HG03108 (cell line): ENCODE measurements at regions not wholly inside any gene's neighbourhood (a gene's known extent, or its start where the extent isn't known, plus 50 kb on each side); places are given as distances from the start of the nearest gene placed in this dataset.

Experiments used
- ATAC-seq: cut with Tn5 transposase; IDR thresholded peaks from one replicate; pipeline ENCODE4 v1.9.1; 2021; ENCODE audit warnings: moderate library complexity; ENCODE audit not compliant: unreplicated experiment

DNA sequence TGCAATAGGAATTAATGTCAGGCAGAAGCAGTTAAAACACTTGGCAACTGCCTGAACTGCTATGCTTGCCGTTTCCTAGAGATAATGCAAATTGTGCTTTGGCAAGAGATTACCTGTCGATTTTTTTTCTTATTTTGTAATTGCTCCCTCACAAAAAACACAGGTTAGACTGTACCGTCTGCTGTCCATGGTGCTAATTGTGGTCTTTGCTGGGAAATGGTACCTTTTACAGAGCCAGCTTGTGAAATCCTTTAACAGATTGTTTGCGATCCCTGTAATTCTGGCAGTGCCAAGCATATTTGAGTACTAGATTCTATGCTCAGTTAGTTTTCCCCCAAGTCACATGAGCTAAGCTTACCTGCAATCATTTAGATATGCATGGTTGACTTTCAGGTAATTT, 2125.8 kb upstream of the WWC1 start:
- no peak for ATAC-seq

DNA sequence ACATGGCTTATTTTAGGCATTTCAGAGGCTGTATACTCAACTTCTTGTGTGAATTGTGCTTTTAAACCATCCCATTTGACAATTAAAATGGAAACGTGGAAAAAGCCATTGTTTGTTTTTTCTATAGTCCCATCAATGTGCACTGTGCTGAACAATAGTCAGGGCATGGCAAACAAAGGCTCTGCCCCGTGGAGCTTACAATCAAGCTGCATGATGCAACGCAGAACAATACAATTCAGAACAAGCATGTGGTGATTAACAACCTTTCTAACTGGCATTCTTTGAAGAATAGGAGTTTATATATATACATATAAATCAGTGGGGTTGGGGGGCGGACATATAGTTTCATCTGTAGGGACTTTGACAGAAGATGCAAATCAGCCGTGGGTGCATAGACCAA, 2125.4 kb upstream of the WWC1 start:
- ATAC-seq: no peak

DNA sequence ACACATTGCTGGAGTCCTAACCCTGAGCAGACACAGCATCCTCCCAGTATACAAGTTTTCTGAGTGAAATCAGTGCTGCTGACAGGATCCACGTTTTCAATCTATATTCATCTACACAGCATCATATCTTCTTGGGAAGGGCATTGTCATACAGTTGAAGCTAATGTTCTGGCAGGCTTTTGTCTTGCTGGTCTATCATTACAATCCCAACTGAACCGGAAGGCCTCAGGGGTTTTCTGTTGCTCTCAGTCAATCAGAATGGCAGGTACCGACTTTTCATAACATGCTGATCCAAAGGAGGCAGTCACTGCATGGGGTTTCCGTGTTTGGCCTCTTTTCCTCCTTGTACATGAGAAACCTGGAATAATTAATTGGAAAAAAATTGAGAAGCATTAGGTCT, 2118.8 kb upstream of the WWC1 start:
- ATAC-seq: no peak

DNA sequence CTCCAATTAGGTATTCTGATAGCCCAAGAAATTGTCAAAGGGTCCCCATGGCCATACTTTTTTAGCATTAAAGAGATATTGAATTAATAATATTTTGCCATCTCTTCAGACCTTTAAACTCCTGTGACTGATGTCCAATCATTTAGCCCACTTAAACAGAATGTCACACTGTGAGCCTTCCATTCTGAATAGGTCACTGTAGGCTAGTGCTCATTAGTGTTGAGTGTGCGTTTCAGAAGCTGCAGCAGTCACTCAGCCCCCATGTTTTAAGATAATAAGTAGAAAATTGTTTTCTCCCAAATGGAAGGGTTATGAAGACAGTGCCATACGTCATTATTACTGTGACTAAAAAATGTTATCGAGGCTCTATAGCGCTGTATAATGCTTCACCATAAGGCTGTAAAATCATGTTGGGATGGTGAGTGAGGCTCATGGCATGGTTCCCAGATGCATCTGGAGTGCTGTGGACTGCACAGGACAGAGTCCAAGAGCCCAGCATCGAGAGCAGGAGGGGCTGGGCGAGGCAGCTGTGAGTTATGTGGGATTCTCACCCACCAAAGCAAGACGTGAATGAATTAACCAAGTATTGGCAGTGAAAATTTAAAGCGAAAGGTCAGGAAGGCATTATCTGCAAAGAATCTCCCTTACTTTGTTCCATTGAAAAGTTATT, 2112.9 kb upstream of the WWC1 start:
- no peak for ATAC-seq

- no peak for ATAC-seq
Observed at GRCh38 chr5:166185185-166185584, 2106.3 kb upstream of the WWC1 start.

DNA sequence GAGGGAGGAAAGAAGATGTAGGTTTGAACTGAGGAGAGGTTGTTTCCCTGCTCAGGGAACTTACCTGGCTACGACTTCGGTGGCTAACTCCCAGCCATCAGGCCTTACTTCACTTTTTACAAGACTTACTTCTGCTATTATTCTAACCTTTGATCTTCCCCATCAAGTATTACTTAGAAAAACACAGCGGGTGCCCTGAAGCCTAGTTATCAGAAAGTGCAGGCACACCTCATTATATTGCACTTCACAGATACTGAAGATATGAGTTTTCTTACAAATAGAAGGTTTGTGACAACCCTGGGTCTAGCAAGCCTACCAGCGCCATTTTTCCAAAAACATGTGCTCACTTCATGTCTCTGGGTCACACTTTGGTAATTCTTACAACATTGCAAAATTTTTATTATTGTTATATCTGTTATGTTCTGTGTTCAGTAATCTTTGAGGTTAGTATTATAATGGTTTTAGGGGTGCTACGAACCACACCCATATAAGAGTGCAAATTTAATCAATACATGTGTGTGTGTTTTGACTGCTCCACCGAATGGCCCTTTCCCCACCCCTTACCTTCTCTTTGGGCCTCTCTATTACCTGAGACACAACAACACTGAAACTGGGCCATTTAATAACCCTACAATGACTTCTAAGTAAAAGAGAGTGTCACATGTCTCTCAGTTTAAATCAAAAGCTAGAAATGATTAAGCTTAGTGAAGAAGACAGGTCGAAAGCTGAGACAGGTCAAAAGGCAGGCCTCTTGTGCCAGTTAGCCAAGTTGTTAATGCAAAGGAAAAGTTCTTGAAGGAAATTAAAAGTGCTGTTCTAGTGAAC, 2102.7 kb upstream of the WWC1 start:
- ATAC-seq: no peak

- no peak for ATAC-seq
Observed at GRCh38 chr5:166192696-166193095, 2098.7 kb upstream of the WWC1 start.

DNA sequence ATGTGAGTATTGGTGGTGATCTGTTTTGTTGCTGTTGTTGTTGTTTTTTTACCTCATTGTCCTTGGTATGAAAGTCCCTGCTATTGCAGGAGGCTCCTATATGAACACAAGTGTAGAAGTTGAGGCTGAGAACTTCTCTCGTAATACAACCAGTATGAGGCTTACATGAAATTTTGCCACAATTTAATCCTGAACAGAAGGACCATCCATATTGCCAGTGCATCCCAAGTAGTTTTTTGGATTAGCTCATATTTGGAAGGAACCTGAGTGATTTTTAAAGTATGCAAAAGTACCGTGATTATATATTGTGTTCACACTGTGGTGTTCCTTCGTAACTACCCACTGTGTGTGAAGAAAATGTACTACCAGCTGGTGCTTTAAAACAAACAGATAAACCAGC, 2095.5 kb upstream of the WWC1 start:
- no peak for ATAC-seq

GRCh38 chr5:166200532-166200931, 2090.9 kb upstream of the WWC1 start:
- ATAC-seq: no peak

- no peak for ATAC-seq
Observed at GRCh38 chr5:166211640-166212039, 2079.8 kb upstream of the WWC1 start.

- ATAC-seq: no peak
Observed at GRCh38 chr5:166236327-166236726, 2055.1 kb upstream of the WWC1 start.

GRCh38 chr5:166240705-166241104, 2050.7 kb upstream of the WWC1 start:
- ATAC-seq: no peak

- no peak for ATAC-seq
Observed at GRCh38 chr5:166245556-166245955, 2045.9 kb upstream of the WWC1 start.

DNA sequence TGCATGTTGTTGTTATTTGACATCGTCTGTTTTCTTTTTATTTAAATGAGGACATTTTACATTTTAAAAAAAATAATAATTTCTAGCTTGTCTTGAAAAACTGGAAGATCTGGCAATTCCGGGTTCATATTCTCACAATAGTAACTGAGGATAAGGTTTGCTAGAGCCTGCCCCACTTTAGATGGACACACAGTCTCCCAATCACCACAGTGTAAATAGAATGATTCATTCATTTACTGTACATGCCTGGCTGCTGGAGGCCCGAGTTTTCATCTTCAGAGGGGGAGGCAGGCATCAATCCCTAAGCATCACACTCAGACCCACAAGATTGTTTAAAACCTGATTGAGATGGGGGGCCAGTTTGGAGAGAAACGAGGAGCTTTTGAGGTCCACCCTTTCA, 2039.7 kb upstream of the WWC1 start:
- ATAC-seq: no peak

GRCh38 chr5:166257661-166258060, 2033.8 kb upstream of the WWC1 start:
- ATAC-seq: no peak

DNA sequence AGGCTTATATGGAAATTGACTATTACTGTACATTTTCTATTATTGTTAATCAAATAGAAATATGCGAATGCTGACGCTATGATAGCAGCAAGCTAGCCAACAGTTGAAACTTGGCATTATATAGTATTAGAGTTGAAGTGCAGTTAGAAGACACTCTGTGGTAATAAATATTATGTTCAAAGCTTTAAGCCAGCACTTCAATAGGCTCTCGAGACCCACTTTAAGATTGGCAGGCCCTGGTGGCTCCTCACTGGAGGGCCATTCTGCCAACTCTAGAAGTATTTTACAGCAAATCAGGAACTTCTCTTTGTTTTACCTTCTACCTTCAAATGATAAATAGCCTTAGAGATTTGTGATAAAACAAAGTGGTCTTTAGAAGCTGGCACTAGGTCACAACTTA, 2029.0 kb upstream of the WWC1 start:
- ATAC-seq: no peak

- no peak for ATAC-seq
Observed at GRCh38 chr5:166267907-166268306, 2023.5 kb upstream of the WWC1 start.

DNA sequence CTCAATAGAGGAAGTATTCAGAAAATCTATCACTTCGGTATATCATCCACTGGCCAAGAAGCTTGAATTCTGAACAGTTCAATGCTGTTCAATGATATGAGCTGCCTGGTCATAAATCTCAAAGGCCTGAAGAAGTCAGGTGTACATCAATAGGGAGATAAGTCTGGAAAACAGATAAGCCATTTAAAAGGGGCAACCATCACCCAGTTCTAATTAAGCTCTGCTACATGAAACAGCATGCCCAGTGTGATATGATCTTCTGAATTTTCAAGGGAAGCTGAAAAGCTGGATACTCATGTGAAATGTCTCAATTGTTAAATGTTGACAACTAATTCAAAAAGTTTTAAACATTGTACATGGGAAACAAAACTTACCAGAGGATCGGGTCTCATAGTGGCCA, 2020.7 kb upstream of the WWC1 start:
- no peak for ATAC-seq

GRCh38 chr5:166276006-166276405, 2015.4 kb upstream of the WWC1 start:
- no peak for ATAC-seq

DNA sequence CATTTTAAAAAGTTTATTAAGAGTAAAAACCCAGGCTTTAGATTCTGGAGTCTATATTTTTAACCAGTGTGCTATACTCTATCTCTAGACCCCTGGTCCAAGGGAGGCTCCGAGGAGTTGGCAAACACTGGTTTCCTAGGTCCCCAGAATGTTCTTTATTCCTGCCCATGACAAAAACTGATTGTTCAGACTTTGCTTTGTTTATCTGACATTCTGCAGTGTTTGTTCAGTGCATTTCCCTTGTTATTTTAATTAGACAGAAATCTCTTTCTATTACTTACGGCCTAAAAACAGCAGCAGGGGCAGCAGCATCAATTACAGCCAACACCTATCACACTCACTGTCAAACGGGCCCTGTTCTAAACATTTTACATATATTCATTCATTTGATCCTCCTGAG, 2011.6 kb upstream of the WWC1 start:
- no peak for ATAC-seq

GRCh38 chr5:166281433-166281832, 2010.0 kb upstream of the WWC1 start:
- ATAC-seq: no peak

GRCh38 chr5:166282939-166283338, 2008.5 kb upstream of the WWC1 start:
- ATAC-seq: no peak

GRCh38 chr5:166285361-166285760, 2006.1 kb upstream of the WWC1 start:
- ATAC-seq: no peak
